Ishikawa (cell line): ENCODE measurements at regions not wholly inside any gene's neighbourhood (a gene's known extent, or its start where the extent isn't known, plus 50 kb on each side); places are given as distances from the start of the nearest gene placed in this dataset.

ENCODE experiments used
- CEBPB ChIP-seq: IDR thresholded peaks from 2 replicates; pipeline ENCODE4 v1.6.1; 2012
- EGR1 ChIP-seq: IDR thresholded peaks from 2 replicates; pipeline ENCODE4 v1.6.1; 2012
- FOXM1 ChIP-seq: IDR thresholded peaks from 2 replicates; pipeline ENCODE4 v1.6.1; 2012; ENCODE audit warnings: low read depth, borderline replicate concordance
- MAX ChIP-seq: IDR thresholded peaks from 2 replicates; pipeline ENCODE4 v1.6.1; 2012
- NFIC ChIP-seq: IDR thresholded peaks from 2 replicates; pipeline ENCODE4 v1.6.1; 2012
- REST ChIP-seq: IDR thresholded peaks from 2 replicates; pipeline ENCODE4 v1.6.1; 2012; ENCODE audit warnings: low read depth, mild to moderate bottlenecking
- TAF1 ChIP-seq: IDR thresholded peaks from 2 replicates; pipeline ENCODE4 v1.6.1; 2012; ENCODE audit warnings: low read depth, mild to moderate bottlenecking
- TCF12 ChIP-seq: IDR thresholded peaks from 2 replicates; pipeline ENCODE4 v1.6.1; 2012; ENCODE audit warnings: low read depth
- YY1 ChIP-seq: IDR thresholded peaks from 2 replicates; pipeline ENCODE4 v1.6.1; 2012; ENCODE audit warnings: low read depth

DNA sequence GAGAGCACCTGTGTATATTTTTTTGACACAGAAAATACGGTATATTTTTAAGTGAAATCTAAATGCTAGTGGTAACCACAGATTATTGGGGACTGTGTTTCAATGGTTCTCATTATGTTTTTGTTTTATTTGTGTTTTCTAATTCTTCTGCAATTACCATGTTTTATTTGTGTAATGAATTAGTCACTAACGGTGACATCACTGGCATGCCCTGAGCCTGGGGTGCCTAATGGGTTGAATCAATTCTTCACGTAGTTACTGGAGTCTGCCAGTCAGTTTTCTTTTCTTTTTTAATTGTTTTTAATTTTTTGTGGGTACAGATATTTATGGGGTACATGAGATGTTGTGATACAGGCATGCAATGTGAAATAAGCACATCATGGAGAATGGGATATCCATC is 168.8 kb downstream of the RELL1 start:
- TF ChIP-seq MAX (no peak), EGR1 (no peak), TAF1 (no peak), CEBPB (no peak), REST (no peak), TCF12 (no peak), FOXM1 (no peak), YY1 (no peak), NFIC (no peak)
